Dermis microvascular lymphatic vessel endothelial cell (primary cell): ENCODE measurements at regions not wholly inside any gene's neighbourhood (a gene's known extent, or its start where the extent isn't known, plus 50 kb on each side); places are given as distances from the start of the nearest gene placed in this dataset.
"Not testable (repeated sequence)": the region's sequence is repeated elsewhere in the genome, so short reads cannot be mapped to it uniquely, and the experiment has no call there.

Experiments
- DNase-seq, 2 donors: peaks; one replicate each; pipeline versions ENCODE4 v3.0.0 to v3.0.0-alpha.2; 2010; ENCODE audit warnings: low read depth in 2 of 2

DNA sequence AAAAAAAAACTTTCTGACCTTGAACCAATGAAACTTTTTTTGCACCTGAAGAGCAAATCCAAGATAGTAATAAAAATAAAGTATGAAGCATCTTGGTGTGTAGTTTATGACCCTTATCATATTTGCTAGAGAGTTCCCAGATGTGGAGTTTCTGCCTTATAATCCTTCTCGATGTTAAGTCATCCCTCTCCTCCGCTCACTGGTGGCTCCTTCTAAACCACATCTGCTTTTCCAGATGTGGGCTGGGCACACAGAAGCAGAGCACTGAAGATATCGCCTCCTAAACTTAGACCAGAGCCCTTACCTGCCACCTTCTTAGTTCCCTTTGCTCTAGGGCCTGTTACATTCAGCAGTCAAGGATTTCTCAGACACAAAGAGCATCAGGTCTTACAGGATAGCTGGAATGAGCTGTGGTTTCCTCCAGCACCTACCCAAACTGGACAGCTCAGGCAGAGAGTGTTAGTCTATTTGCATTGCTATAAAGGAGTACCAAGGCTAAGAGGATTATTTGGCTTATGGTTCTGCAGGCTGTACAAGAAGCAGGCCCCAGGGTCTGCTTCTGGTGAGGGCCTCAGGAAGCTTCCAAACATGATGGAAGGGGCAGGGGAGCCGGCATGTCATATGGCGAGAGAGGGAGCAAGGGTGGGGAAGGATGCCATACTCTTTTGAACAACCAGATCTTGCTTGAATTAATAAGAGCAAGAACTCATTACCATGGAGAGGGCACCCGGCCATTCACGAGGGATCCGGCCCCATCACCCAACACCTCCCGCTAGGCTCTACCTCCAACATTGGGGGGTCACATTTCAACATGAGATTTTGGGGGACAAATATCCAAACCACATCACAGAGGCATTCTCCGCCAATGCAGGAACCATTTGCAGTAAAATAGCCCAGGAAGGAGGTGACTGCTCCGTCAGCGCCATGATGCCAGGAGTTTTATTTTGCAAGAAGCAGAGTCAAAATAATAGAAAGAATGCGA is 75.6 kb upstream of the HELT start:
- DNase-seq = no peak

DNA sequence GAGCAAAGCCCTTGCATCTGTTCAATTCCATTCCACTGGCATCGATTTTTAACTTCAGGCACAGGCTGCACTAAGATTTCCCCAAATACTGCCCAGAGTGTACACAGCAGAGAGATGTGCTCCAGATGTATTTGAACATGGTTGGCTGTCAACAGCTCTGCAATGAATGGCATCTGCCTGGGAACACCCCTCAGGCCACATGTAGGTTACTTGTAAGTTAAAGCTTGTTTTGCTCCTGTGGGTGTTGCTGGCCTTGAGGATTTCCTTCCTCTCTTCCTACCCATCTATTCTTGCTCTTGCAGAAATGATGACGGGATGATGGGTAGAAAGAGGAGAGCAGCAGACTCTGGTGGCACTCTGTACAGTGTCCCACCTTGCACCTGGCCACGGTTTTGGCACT is 69.3 kb upstream of the HELT start:
- DNase-seq = no peak

DNA sequence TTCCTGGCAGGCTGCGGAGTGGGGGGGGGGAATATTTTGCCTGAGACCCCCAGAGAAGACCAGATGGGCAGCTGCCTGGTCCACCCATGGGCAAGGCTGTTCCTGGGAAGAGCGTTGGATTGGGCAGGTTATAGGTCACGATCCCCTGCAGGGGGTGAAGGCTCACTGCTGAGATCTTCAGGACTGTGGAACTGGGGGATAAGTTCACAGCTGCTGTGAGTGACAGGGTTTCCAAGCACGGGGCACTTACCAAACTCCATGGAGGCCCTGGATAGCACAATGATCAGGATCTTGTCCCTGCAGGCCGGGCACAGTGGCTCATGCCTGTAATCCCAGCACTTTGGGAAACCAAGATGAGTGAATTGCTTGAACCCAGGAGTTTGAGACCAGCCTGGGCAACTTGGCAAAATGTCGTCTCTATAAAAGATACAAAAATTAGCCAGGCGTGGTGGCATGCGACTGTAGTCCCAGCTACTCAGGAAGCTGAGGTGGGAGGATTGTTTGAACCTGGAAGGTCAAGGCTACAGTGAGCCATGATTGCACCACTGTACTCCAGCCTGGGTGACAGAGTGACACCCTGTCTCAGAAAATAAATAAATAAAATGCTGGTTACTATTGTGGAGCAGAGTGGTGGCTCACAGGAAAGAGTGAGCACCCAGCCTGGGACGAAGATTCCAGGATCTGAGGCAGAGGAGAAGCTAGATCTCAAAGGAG is 68.0 kb upstream of the HELT start:
- DNase-seq = no peak

DNA sequence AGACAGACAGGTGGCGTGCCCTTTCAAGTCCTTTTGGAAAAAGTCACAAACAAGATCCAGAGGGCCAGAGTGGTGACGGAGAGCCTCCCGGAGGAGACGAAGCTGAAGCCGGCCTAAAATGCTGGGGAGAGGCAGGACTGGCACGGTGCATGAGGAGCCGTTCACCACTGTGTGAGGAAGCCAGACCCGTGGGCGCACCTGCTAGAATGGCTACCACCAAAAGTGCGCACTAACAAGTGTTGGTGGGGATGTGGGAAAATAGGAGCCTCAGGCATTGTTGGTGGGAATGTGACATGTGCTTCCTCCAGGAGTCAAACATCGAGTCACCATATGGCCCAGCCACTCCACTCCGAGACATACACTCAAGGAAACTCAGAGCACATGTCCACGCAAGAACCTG is 67.4 kb upstream of the HELT start:
- DNase-seq = no peak

GRCh38 chr4:184951668-184952160 is 66.6 kb upstream of the HELT start:
- DNase-seq = no peak

DNA sequence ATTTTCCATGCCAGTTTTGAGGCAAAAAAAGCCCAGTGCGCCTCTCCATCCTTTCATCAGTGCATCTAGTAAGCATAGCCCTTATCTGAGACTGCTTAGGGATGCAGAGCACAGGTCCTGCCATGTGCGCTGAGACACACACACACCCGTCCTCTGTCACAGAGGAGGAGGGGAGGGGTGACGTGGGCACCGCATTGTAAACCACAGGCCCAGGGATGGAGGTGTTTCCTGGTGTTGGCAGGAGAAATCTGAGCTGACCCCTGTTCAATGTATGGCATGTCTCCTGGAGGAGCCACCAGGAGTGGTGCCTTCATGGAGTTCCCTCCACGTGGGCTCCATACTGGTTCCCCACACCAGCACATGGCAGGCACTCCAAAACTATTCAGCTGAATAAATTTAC is 65.8 kb upstream of the HELT start:
- DNase-seq = no peak

DNA sequence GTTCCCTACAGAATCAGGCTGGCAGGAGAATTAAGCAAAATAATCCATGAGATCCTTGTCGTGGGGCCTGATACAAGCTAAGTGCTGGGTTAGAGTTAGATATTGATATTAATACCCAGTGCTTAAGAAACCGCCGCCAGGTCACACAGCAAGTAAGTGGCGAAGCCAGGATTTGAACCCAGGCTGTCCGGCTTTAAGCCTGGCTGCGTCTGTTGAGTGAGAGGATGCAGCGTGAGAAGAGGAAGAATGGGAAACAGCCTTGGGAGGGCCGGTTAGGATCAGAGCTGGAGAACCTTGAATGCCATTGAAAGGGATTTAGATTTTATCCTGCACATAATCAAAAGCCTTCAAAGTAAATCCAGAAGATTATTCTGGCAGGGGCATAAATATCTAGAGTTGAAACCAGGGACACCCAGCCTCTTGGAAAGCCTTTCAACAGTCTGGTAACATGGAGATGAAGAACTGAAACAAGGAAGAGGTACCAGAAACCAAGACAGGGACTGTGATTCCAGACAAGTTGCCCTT is 64.8 kb upstream of the HELT start:
- no peak for DNase-seq

DNA sequence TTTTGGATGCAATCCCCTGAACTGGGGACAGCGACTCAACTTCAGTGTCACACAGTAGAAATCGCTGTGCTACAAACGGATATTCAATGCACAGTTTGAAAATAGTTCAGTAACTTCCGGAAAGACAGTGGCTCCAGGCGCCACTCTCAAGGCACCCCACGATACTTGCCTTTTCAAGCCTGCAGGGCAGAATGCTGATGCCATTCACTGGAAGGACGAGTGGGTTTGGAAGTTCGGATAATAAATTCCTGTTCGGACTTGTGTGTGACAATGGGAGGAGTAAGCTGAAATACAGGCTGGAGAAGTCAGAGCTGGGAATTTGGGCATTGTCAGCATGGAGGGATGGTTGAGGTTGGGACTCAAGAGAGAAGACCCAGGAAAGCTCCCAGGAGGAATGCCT is 64.3 kb upstream of the HELT start:
- no peak for DNase-seq

DNA sequence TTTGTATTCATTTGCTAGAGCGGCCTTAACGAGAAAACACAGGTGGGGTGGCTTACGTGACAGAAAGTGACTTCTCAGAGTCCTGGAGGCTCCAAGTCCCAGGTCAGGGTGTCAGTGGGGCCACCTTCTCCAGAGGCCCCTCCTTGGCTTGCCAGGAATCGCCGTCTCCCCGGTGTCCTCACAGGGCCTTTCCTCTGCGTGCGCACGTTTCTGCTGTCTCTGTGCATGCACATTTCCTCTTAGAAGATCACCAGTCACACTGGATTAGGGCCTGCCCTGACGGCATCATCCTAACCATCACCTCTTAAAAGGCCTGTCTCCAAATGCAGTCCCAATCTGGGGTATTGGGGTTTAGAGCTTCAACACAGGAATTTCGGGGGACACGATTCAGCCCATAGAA is 63.8 kb upstream of the HELT start:
- DNase-seq = no peak

DNA sequence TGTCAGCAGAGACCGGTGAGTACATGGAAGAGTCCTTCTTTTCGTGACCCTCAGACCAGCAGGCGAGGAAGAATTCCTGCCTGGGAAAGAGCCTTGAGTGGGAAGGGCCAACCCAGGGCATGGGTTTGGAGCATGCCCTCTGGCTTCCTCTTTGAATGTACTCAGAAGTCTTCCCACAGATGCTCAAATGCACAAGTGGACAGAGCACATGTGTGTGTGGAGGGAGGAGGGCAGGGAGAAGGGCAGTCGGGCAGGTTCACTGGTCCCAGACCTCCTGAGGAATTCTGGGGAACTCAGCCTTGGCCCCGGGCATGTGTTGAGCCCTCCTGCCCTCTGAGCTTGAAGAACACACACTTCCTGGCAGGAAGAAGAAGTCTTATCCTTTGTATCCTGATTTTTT is 63.2 kb upstream of the HELT start:
- DNase-seq = no peak

DNA sequence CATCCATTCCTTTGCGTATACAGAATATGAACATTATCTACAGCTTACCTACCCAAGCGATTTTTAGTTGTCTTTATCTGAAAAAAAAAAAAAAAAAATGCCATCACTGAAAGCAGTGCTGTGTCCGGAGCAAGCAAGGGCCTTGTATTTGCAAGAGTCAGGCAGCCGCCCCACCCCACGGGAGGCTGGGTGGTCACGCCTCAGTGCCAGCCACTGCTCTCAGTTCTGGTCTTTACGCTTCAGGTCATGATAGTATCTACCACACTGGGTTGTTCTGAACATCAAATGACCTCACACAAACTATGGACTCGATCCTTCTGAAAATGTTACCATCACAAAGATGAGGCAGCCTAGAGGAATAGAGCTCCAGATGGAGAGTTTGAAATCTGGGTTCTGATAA is 62.7 kb upstream of the HELT start:
- no peak for DNase-seq

- no peak for DNase-seq
These were observed 60.7 kb upstream of the HELT start for GRCh38 chr4:184957446-184958115.

DNA sequence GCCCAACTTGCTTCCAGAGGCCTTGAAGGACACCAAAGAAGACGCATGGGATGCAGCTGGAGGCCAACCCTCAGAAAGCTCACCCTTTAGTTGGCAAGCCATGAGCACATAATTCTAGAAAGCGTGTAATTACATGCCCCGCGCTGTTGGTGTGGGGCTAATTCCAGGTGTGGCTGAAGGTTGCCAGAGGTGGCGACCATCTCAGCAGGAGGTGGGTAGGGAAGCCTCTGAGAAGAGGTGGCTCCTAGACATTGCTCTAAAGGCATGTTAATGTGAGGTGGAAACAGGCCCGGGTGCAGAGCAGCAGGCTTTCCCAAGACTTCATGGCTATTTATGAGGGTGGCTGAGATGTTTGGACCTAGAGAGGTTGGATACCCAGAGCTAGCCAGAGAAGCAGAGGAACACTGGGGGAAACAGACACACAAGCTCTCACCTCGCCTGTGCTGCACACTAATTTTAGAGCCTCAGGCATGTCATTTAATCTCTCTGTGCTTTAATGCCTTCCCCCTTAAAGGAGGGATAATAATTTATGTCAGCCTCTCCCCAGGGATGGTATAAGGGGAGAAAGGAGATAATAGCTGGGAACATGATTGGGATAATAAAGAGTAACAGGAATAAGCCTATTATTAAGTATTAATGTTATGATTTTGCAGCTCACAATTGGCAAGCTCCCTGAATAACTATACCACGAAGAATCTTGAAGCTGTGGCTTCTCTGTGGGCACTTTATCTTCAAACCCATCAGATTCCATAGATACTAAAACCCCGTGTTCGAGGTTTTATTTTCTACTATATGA is 60.0 kb upstream of the HELT start:
- no peak for DNase-seq

- DNase-seq = no peak
These were observed 59.4 kb upstream of the HELT start for GRCh38 chr4:184958923-184959210.

GRCh38 chr4:184959309-184959708 is 59.0 kb upstream of the HELT start:
- DNase-seq = no peak

DNA sequence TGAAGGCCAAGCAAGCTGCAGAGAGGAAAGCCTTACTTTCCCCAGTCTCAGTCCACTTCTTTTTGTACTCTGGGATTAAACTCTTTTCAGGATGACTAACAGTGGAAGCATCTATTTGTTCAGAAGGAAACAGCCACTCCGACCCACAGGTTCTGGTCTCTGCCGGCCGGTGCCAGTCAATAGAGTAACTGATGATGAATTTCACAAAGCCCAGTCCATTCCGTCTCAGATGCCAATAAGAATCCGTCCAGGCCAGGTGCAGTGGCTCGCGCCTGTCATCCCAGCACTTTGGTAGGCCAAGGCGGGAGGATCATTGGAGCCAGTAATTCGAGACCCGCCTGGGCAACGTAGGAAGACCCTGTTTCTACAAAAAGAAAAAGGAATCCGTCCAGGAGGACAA is 58.5 kb upstream of the HELT start:
- DNase-seq = no peak

DNA sequence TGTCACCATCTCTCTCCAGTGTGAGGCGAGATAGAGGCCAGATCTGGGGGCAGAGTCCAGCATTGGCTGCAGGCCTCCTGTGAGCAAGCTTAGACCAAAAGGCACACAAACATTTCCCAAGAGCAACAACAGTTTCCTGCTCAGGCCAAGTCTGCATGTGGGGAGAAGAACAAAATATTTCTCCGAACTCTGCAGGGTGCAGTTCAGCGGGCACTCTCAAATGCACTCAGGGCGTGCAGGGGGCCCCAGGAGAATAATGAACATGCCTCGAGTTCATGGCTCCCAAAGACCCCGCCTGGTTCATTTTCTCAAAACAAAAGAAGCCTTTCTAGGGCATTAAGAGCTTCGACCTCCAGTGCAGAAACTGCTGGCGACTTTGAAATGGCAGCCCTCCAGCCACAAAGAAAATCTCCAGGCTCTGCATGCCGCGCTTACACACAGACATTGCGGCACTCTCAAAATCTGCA is 57.8 kb upstream of the HELT start:
- DNase-seq = no peak

DNA sequence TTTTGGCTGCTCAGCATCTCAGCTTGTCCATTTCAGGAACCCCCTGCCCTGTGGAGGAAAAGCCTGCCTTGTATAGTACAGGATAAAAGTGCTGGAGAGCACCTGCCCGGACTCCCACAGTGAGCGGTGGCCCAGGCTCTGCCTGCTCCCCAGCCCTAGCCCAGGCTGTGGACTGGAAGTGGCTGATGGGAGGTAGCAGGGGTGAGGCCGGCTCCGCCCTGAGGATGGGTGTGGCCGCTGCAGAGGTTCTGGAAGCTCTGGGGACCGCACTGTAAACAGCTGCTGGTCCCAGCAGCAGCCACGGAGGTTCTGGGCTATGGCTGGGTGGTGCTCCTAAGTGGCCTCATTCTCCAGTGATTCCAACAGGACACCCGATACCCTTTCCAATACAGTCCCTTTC is 56.6 kb upstream of the HELT start:
- no peak for DNase-seq

DNA sequence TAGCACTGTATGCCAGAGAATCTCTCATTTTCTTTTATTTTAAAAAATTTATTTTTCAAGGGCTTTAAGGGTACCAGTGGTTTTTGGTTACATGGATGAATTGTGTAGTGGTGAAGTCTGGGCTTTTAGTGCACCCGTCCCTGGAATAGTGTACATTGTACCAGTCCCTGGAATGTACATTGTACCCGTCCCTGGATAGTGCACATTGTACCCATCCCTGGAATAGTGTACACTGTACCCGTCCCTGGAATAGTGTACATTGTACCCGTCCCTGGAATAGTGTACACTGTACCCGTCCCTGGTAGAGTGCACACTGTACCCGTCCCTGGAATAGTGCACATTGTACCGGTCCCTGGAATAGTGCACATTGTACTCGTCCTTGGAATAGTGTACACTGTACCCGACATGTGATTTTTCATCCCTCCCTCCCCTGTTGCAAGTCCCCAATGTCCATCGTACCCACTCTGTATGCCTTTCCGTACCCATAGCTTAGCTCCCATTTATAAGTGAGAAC is 56.1 kb upstream of the HELT start:
- no peak for DNase-seq

DNA sequence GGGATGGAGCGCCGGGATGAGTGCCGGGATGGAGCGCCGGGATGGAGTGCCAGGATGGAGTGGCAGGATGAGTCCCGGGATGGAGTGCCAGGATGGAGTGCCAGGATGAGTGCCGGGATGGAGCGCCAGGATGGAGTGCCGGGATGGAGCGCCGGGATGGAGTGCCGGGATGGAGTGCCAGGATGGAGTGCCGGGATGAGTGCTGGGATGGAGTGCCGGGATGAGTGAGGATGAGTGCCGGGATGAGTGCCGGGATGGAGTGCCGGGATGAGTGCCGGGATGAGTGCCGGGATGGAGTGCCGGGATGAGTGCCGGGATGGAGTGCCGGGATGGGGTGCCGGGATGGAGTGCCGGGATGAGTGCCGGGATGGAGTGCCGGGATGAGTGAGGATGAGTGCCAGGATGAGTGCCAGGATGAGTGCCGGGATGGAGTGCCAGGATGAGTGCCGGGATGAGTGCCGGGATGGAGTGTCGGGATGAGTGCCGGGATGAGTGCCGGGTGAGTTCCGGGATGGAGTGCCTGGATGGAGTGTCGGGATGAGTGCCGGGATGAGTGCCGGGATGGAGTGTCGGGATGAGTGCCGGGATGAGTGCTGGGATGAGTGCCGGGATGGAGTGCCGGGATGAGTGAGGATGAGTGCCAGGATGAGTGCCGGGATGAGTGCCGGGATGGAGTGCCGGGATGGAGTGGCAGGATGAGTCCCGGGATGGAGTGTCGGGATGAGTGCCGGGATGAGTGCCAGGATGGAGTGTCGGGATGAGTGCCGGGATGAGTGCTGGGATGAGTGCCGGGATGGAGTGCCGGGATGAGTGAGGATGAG is 52.9 kb upstream of the HELT start:
- DNase-seq = not testable (repeated sequence)
